ENCODE measurements at regions not wholly inside any gene's neighbourhood (a gene's known extent, or its start where the extent isn't known, plus 50 kb on each side); places are given as distances from the start of the nearest gene placed in this dataset.

DNA sequence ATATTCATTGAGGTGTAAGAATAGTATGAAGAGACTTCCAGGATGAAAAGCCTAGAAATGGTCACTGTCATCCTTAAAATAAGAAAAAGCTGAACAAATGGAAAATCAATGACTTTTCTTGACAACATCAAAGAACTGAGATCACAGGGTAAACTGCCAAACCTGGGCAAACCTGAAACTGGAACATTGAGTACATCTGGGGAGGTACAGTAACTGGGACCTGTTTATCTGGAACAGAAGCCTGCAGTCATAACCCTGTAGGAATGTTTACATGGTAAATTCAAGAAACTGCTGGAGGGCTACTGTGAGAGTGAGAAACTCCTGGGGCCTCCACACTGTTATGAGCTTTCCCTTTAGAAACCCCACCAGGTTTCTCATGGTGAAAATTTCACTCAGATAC lies 130.1 kb upstream of the PIRT start:
- DNase-seq (ENCODE audit: low spot score) = no peak

DNA sequence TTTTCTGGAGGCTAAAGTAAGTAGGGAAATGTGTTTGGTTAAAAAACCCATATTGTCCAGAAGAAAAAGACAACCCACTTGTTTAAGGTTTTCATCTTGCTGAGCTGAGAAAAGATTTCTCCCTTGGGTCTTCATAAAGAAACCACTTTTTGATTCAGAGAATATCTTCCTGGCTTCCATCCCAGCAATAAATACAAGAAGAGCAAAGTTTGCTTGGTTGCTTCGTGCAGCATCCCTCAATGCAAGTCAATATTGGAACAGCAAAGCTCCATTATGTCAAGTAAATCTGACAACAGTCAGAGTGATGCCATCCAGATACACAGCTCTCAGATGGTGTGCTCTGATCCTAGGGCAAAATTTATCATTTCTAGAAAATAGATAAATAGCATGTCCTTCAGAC lies 118.9 kb upstream of the PIRT start:
- DNase-seq (ENCODE audit: low spot score) = no peak

DNA sequence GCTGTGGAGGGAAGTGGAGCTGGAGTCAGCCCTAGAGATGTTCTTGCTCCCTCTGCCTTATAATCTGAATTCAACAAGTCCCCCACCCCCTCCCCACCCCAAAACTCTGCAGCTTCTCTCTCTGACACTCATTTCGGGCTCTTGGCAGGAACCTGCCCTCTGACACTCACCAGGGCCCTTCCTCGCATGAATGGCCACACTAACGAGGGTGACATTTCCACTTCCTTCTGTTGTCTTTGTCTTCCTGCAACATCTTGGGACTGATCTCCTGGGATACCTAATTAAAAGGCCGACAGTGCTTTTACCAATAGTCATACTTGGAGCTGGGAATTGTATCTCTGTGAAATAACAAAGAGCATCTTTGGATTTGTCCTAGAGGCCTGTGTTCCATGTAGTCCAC lies 106.9 kb upstream of the PIRT start:
- DNase-seq (ENCODE audit: low spot score) = no peak

DNA sequence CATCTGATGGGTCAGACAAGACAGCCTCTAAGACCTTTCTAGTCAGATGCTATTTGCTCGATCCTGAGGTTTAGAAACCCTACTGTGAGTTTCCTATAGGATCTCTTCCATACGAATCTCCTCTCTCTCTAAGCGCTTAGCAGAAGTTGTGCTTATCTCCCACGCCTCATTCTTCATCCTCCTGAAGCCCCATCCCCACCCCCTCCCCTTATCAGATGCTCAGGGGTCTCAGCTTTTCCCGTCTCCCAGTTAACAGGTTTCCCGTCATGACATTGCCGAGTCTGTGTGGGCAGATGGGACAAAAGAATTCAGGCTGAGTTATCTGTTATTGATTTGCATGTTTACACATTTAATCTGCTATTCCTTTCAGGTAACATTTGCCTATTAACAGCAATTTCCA lies 99.0 kb upstream of the PIRT start:
- no peak for DNase-seq (ENCODE audit: low spot score)

DNA sequence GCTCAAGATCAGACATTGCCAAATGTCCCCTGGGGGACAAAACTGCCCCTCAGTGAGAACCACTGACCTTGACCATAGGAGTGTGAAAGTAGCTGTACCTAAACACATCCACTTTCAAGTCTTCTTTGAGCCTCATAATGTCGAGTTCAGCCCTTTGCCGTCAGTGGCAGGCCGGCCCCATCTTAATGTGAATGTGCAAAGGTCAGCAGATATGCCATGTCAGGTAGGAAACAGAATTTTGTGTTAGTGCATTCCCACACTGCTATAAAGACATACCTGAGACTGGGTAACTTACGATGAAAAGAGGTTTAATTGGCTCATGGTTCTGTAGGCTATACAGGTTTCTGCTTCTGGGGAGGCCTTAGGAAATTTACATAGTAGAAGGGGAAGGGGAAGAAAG lies 95.1 kb upstream of the PIRT start:
- DNase-seq (ENCODE audit: low spot score) = no peak

DNA sequence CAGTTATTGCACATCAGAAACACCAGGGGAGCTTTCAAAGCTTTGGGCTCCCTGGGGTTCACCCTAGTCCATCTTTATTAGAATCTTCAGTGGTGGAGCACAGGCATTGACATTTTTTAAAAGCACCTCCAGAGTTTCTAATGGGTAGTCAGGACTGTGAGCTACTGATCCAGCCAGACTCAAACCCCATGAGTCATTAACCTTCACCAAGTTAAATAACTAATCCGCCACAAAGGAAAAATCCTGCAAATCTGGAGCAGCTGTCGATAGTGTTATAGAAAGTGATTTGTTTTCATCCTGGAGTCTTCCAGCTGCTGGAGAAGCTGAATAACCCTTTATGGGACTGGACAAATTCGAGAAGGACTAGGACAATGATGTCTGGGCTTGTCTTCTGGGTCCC lies 93.2 kb upstream of the PIRT start:
- DNase-seq (ENCODE audit: low spot score) = no peak

DNA sequence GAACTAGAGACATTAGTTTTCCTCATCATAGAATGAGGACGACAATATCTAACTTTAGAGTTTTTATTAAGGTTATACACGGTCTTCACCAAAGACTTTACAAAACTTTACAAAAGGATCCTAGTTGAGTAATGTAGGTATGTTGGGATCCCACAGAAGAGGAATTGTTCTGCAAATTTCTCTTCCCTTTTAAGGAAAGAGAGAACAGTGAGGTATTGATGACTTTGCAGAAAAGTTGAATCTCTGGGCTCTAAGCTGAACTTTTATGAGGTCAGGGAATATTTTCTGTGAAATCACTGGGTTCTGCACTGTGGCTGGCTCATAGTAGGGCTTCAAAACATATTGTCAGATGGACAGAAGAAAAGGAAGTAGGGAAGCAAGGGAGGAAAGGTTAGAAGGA lies 89.8 kb upstream of the PIRT start:
- DNase-seq (ENCODE audit: low spot score) = no peak

DNA sequence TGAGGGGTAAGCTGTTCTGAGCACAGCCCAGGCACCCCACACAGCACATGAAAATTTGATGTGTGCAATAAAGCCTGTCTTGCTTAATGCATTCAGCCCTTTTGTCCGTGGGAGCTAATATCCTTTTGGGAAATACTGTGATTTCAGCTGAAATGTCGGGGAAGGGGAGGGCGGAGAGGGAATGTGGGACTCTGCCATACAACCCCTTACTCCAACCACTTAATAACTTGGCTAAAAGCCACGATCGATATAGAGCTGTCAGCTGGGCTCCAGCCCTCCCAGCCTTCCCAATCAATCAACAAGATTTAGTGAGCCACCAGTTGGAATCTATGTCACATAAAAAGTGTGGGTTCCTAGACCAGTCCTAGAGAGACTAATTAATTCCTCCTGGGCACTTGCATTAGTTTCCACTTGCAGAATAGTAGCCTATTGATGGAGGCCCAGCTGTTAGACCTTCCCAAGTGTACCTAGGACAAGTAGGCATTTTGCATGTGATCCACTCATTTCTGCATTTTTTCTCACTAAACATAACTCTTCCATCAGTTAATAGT lies 82.7 kb upstream of the PIRT start:
- no peak for DNase-seq (ENCODE audit: low spot score)

DNA sequence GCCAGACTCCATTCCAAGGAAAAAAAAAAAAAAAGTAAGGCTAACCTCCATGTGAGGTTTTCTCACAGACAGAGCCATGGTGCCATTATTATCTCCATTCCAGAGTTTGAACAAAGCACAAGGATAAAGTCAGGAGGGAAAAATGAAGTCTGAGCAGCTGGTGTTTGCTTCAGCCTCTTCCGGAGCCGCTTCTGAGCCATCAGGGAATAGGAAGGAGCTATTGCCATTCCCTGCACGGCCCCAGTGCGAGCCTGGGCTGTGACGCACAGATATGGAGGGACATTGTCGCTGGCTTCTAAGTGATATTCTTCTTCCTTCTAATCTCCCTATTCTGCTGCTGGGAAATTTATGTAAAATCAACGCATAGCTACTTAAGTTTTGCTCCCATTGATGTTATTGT lies 69.5 kb upstream of the PIRT start:
- DNase-seq (ENCODE audit: low spot score) = no peak

DNA sequence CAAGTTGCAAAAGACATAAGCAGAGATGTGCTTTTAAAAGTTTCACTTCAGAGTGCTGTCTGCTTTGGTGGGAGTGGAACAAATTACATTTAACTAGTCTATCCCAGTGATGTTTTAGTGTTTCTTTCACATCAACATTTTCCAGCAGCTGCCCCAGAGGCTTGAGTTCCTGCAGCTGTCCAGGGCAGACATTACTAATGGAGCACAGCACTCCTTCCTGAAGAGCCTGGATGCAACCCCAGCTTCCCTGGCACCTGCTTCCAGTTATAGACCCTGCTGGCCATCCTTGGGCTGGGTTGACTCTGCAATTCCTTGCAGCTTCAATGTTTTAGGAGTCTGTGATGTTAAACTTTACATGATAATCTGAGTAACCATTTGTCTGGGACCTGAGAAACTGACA lies 61.4 kb upstream of the PIRT start:
- DNase-seq (ENCODE audit: low spot score) = no peak

DNA sequence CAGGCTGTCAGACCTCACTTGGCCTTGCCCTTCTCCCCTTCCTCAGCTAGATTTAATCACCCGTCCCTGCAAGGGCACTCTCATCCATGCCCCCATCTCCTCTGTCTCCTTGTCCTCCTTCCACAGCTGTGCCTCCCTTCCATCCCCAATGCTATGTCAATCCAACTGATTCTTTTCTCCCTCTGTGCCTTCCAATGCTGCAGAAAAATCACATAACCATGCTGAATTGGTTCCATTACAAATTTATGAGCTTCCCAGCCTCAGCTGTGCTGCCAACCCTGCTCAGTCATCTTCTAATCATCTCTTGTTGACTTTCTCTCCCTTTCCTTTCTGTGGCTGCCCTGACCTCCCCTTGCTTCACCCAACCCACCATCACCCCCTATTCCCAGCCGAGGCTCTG lies 56.3 kb upstream of the PIRT start:
- DNase-seq (ENCODE audit: low spot score) = no peak

DNA sequence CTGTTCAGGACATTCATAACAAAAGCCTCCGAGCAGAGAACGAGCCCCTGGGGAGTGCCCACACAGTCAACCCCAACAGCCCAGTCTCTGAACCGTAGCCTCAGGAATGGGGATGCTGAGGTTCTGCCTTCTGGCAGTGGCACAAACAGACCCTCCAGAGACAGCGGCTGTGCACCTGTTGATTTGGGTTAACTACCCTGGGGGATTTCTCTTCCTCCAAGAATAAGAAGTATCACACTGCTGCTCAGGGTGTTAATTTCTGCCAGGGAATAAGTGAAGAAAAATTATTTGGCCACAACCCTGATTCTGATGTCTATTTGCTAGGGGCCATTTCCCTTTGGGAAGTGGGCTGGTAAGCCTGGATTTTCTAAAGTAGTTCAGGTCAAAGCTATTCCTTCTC lies 51.0 kb upstream of the PIRT start:
- DNase-seq (ENCODE audit: low spot score) = no peak

All from globus pallidus (tissue), 1 donor.